Progenitor cell of endocrine pancreas (in vitro differentiated cells): ENCODE measurements at regions not wholly inside any gene's neighbourhood (a gene's known extent, or its start where the extent isn't known, plus 50 kb on each side); places are given as distances from the start of the nearest gene placed in this dataset.

Experiments
- DNase-seq: peaks from one replicate; pipeline ENCODE4 v3.0.0; 2021; ENCODE audit warnings: low spot score; ENCODE audit not compliant: unreplicated experiment
- H3K27ac Mint-ChIP-seq: 2 replicates; pipeline ENCODE4 v1.8.0; 2021; ENCODE audit warnings: mild to moderate bottlenecking, moderate library complexity, mixed read lengths
- H3K27me3 Mint-ChIP-seq: 2 replicates; pipeline ENCODE4 v1.8.0; 2021; ENCODE audit warnings: mixed read lengths
- H3K36me3 Mint-ChIP-seq: 2 replicates; pipeline ENCODE4 v1.8.0; 2022; ENCODE audit warnings: mixed read lengths; ENCODE audit not compliant: insufficient read depth
- H3K4me1 Mint-ChIP-seq: 2 replicates; pipeline ENCODE4 v1.8.0; 2021; ENCODE audit warnings: low read depth, mixed read lengths
- H3K4me3 Mint-ChIP-seq: 2 replicates; pipeline ENCODE4 v1.8.0; 2021; ENCODE audit warnings: low read depth, mild to moderate bottlenecking, moderate library complexity, mixed read lengths
- H3K9me3 Mint-ChIP-seq: 2 replicates; pipeline ENCODE4 v1.8.0; 2021; ENCODE audit warnings: low read depth, mixed read lengths
- CTCF ChIP-seq: fragments of 200-600 bp; sonication (generic); IDR thresholded peaks from one replicate; pipeline ENCODE4 v1.5.0; 2021; ENCODE audit warnings: antibody characterized with exemption, mild to moderate bottlenecking; ENCODE audit not compliant: unreplicated experiment

DNA sequence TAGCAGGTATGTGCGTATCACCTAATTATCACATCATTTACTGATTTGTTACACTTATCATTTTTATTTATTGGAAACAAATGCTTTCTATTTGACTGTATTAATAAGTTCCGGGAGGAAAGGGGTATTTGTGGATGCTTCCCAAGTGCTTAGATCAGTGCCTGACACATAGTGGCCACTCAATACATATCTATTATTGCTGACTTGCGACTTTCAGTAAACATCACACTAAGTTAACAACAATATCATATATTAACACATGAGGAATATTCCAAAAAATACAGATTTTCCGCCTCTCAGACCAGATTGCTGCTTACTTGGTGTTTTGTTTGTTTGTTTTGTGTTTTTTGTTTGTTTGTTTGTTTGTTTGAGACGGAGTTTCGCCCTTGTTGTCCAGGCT, 52.6 kb upstream of the ZFP42 start:
- H3K27ac Mint-ChIP-seq = no peak overlapping the region
- peaks cover 5% of the 10 kb centered on the region for H3K27me3 Mint-ChIP-seq
- no peak for TF ChIP-seq CTCF
- H3K4me3 Mint-ChIP-seq = no peak overlapping the region
- H3K4me1 Mint-ChIP-seq = no peaks in the 10 kb centered on the region
- H3K9me3 Mint-ChIP-seq = no peaks in the 10 kb centered on the region
- no peaks in the 10 kb centered on the region for H3K36me3 Mint-ChIP-seq
- DNase-seq = no peak

- Mint-ChIP-seq H3K4me3 (no peak overlapping the region), H3K27ac (no peak overlapping the region), H3K4me1 (no peaks in the 10 kb centered on the region), H3K36me3 (no peaks in the 10 kb centered on the region), H3K9me3 (no peaks in the 10 kb centered on the region), H3K27me3 (peaks cover 5% of the 10 kb centered on the region)
- DNase-seq = no peak
- no peak for TF ChIP-seq CTCF
Measured at GRCh38 chr4:187944179-187944578, 51.4 kb upstream of the ZFP42 start.
